ENCODE measurements at regions not wholly inside any gene's neighbourhood (a gene's known extent, or its start where the extent isn't known, plus 50 kb on each side); places are given as distances from the start of the nearest gene placed in this dataset.

DNA sequence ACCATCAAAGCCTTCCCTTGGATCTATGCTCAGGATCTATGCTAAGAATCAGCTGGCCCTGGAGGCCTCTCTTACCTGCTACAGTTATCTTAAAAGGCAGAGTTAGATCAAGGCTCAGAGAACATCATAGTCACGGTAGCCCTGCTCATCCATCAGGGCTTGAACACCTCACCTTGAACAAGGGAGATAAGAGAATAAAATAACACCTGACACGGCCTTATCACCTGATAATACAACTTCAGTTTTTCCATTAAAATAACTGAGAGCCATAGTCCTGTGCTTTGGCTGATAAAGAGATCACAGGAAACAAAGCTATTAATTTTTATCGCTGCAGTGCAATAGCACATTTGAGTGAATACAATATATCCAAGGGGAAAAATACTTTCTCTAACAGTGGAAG is 85.6 kb upstream of the LPP start:
- no peak overlapping the region for H3K4me2 ChIP-seq (ENCODE audit: insufficient read depth, insufficient read length, low read length)
- no peaks in the 10 kb centered on the region for H3K9me3 ChIP-seq (ENCODE audit: control insufficient read depth, low read depth, low read length)
- no peak for DNase-seq
- no peak overlapping the region for H3K4ac ChIP-seq (ENCODE audit: low read depth, low read length)
- no peak overlapping the region for H3K56ac ChIP-seq (ENCODE audit: insufficient read length, low read depth, low read length)
- TF ChIP-seq, protein P1, sequence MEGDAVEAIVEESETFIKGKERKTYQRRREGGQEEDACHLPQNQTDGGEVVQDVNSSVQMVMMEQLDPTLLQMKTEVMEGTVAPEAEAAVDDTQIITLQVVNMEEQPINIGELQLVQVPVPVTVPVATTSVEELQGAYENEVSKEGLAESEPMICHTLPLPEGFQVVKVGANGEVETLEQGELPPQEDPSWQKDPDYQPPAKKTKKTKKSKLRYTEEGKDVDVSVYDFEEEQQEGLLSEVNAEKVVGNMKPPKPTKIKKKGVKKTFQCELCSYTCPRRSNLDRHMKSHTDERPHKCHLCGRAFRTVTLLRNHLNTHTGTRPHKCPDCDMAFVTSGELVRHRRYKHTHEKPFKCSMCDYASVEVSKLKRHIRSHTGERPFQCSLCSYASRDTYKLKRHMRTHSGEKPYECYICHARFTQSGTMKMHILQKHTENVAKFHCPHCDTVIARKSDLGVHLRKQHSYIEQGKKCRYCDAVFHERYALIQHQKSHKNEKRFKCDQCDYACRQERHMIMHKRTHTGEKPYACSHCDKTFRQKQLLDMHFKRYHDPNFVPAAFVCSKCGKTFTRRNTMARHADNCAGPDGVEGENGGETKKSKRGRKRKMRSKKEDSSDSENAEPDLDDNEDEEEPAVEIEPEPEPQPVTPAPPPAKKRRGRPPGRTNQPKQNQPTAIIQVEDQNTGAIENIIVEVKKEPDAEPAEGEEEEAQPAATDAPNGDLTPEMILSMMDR (conservative IDR thresholded peaks at IDR 0.05), result no peak
- no peaks in the 10 kb centered on the region for H3K4me1 ChIP-seq (ENCODE audit: insufficient read depth, low read length)
- no peak overlapping the region for H3K27ac ChIP-seq (ENCODE audit: insufficient read length, low read depth, low read length)
- no peaks in the 10 kb centered on the region for H3K4me1 Mint-ChIP-seq
- no peak overlapping the region for H4K5ac ChIP-seq (ENCODE audit: insufficient read length, low read depth, low read length)
- H3K23ac ChIP-seq (ENCODE audit: insufficient read length, low read depth, low read length), result no peak overlapping the region
- no CpG with 5 or more reads among the region's 3 CpGs for WGBS (ENCODE audit: extremely low coverage, insufficient read length, low lambda C conversion rate)
- no peak overlapping the region for H2AFZ ChIP-seq (ENCODE audit: low read length)
- H3K9me3 Mint-ChIP-seq, result no peaks in the 10 kb centered on the region
- no peak overlapping the region for H2BK120ac ChIP-seq (ENCODE audit: low read depth, low read length, poor library complexity, severe bottlenecking)
- no peak overlapping the region for H4K91ac ChIP-seq (ENCODE audit: insufficient read length, low read depth, low read length)
- no peak overlapping the region for H2AK5ac ChIP-seq (ENCODE audit: insufficient read length, low read length)
- H2BK15ac ChIP-seq (ENCODE audit: low read depth, low read length), result no peak overlapping the region
- no peak overlapping the region for H3K9ac ChIP-seq (ENCODE audit: extremely low read depth, insufficient read length, low read length)
- H2BK12ac ChIP-seq (ENCODE audit: insufficient read length, low read depth, low read length), result no peak overlapping the region
- H3K27me3 Mint-ChIP-seq (ENCODE audit: low read depth), result no peaks in the 10 kb centered on the region
- H3K14ac ChIP-seq (ENCODE audit: insufficient read depth, low read length), result no peak overlapping the region
- no peak overlapping the region for H4K8ac ChIP-seq (replicated peaks; ENCODE audit: insufficient read length, low read depth, low read length)
- no peak overlapping the region for H3T11ph ChIP-seq (ENCODE audit: low read length)
- H3K36me3 Mint-ChIP-seq (ENCODE audit: insufficient read depth in 1 of 3, low read depth in 3 of 3), result no peaks in the 10 kb centered on the region
- H3K27ac Mint-ChIP-seq, result no peak overlapping the region
- H4K20me1 ChIP-seq (ENCODE audit: control insufficient read depth, insufficient read depth, insufficient read length), result no peaks in the 10 kb centered on the region
- no peaks in the 10 kb centered on the region for H3K79me1 ChIP-seq (ENCODE audit: insufficient read depth, low read depth, low read length, poor library complexity, severe bottlenecking)
- no peak overlapping the region for H3K4me3 Mint-ChIP-seq
- no peak overlapping the region for H2BK5ac ChIP-seq (ENCODE audit: insufficient read length, low read length)
- H3K18ac ChIP-seq (ENCODE audit: insufficient read length, low read depth, low read length), result no peak overlapping the region
- H3K79me2 ChIP-seq (ENCODE audit: insufficient read depth, low read length), result no peaks in the 10 kb centered on the region
- no peak overlapping the region for H2BK20ac ChIP-seq (ENCODE audit: low read depth, low read length, poor library complexity, severe bottlenecking)
- no peaks in the 10 kb centered on the region for H3K23me2 ChIP-seq (ENCODE audit: insufficient read length, low read depth, low read length, poor library complexity, severe bottlenecking)
- H3K27me3 ChIP-seq (ENCODE audit: insufficient read depth, low read length), result no peaks in the 10 kb centered on the region

Measured in H9 (cell line).